Chondrocyte (in vitro differentiated cells): ENCODE measurements at regions not wholly inside any gene's neighbourhood (a gene's known extent, or its start where the extent isn't known, plus 50 kb on each side); places are given as distances from the start of the nearest gene placed in this dataset.
A peak's percentile ranks its signal among the peaks of the same experiment; 100 is the strongest.
"Not testable (repeated sequence)": the region's sequence is repeated elsewhere in the genome, so short reads cannot be mapped to it uniquely, and the experiment has no call there.

ENCODE experiments used
- DNase-seq: peaks from one replicate; pipeline ENCODE4 v3.0.0; 2021; ENCODE audit warnings: mixed read lengths, low spot score
- H3K27ac Mint-ChIP-seq: one replicate; pipeline ENCODE4 v1.8.0; 2021; ENCODE audit warnings: mild to moderate bottlenecking, moderate library complexity, mixed read lengths; ENCODE audit not compliant: unreplicated experiment
- H3K27me3 Mint-ChIP-seq: 2 replicates; pipeline ENCODE4 v1.8.0; 2021; ENCODE audit warnings: low read depth, mixed read lengths
- H3K36me3 Mint-ChIP-seq: 2 replicates; pipeline ENCODE4 v1.8.0; 2021; ENCODE audit warnings: low read depth, mixed read lengths
- H3K4me1 Mint-ChIP-seq: 2 replicates; pipeline ENCODE4 v1.8.0; 2021; ENCODE audit warnings: low read depth, mild to moderate bottlenecking, mixed read lengths
- H3K4me3 Mint-ChIP-seq: one replicate; pipeline ENCODE4 v1.8.0; 2021; ENCODE audit warnings: mild to moderate bottlenecking, moderate library complexity, mixed read lengths; ENCODE audit not compliant: unreplicated experiment
- H3K9me3 Mint-ChIP-seq: 2 replicates; pipeline ENCODE4 v1.8.0; 2021; ENCODE audit warnings: low read depth, mixed read lengths
- CTCF ChIP-seq: fragments of 200-600 bp; sonication (generic); IDR thresholded peaks from 2 replicates; pipeline ENCODE4 v1.5.0; 2021; ENCODE audit warnings: antibody characterized with exemption, mild to moderate bottlenecking, moderate library complexity

GRCh38 chr6:80523531-80523997 is 417.1 kb downstream of the BCKDHB start:
- H3K4me3 Mint-ChIP-seq: peak overlapping the region; percentile 26
- peaks cover 31% of the 10 kb centered on the region for H3K4me1 Mint-ChIP-seq
- H3K36me3 Mint-ChIP-seq: no peaks in the 10 kb centered on the region
- H3K27ac Mint-ChIP-seq: peak overlapping the region; percentile 73
- TF ChIP-seq CTCF: peak; percentile 46
- H3K27me3 Mint-ChIP-seq: no peaks in the 10 kb centered on the region
- H3K9me3 Mint-ChIP-seq: peaks cover 3% of the 10 kb centered on the region
- no peak for DNase-seq

- Mint-ChIP-seq H3K9me3 (peaks cover 3% of the 10 kb centered on the region), H3K4me3 (peak overlapping the region; percentile 26), H3K4me1 (peaks cover 31% of the 10 kb centered on the region), H3K36me3 (no peaks in the 10 kb centered on the region), H3K27ac (peak overlapping the region; percentile 73), H3K27me3 (no peaks in the 10 kb centered on the region)
- no peak for DNase-seq
- no peak for TF ChIP-seq CTCF
These were observed 416.5 kb downstream of the BCKDHB start for GRCh38 chr6:80523010-80523409.

GRCh38 chr6:80522576-80522975 is 416.1 kb downstream of the BCKDHB start:
- Mint-ChIP-seq H3K9me3 (peaks cover 3% of the 10 kb centered on the region), H3K4me1 (peaks cover 31% of the 10 kb centered on the region), H3K27ac (peak overlapping the region; percentile 73), H3K36me3 (no peaks in the 10 kb centered on the region), H3K27me3 (no peaks in the 10 kb centered on the region), H3K4me3 (no peak overlapping the region)
- no peak for DNase-seq
- no peak for TF ChIP-seq CTCF

- H3K9me3 Mint-ChIP-seq: peaks cover 3% of the 10 kb centered on the region
- no peak for TF ChIP-seq CTCF
- no peak overlapping the region for H3K4me3 Mint-ChIP-seq
- no peak overlapping the region for H3K27ac Mint-ChIP-seq
- DNase-seq: no peak
- peaks cover 31% of the 10 kb centered on the region for H3K4me1 Mint-ChIP-seq
- H3K36me3 Mint-ChIP-seq: no peaks in the 10 kb centered on the region
- H3K27me3 Mint-ChIP-seq: no peaks in the 10 kb centered on the region
These were observed 413.5 kb downstream of the BCKDHB start for GRCh38 chr6:80519811-80520594.

GRCh38 chr6:80517525-80517924 is 411.1 kb downstream of the BCKDHB start:
- no peak for TF ChIP-seq CTCF
- Mint-ChIP-seq H3K27me3 (peaks cover 3% of the 10 kb centered on the region), H3K27ac (no peak overlapping the region), H3K4me1 (peaks cover 15% of the 10 kb centered on the region), H3K9me3 (peaks cover 3% of the 10 kb centered on the region), H3K4me3 (no peak overlapping the region), H3K36me3 (no peaks in the 10 kb centered on the region)
- DNase-seq: no peak

GRCh38 chr6:80510521-80510920 is 404.1 kb downstream of the BCKDHB start:
- not testable (repeated sequence) for H3K4me3 Mint-ChIP-seq, DNase-seq, H3K4me1 Mint-ChIP-seq, H3K27ac Mint-ChIP-seq, H3K27me3 Mint-ChIP-seq, H3K9me3 Mint-ChIP-seq, H3K36me3 Mint-ChIP-seq
